B cell (primary cell): ENCODE measurements at regions not wholly inside any gene's neighbourhood (a gene's known extent, or its start where the extent isn't known, plus 50 kb on each side); places are given as distances from the start of the nearest gene placed in this dataset.

Source experiments
- ATAC-seq: fragments of 200-7000 bp; cut with Tn5 transposase; one replicate; pipeline ENCODE4 v1.10.0; 2021; ENCODE audit warnings: low read depth, mild to moderate bottlenecking, moderate number of reproducible peaks, moderate library complexity
- CTCF ChIA-PET: fragments of 350-600 bp; sonication (Branson Sonifier 250); formaldehyde crosslinking; loops from one replicate; lab custom pipeline; 2021; ENCODE audit warnings: antibody characterized with exemption, inconsistent platforms; lab: Charles Lee
- POLR2A ChIA-PET: fragments of 350-600 bp; sonication (Branson Sonifier 250); formaldehyde crosslinking; loops from one replicate; lab custom pipeline; 2021; ENCODE audit warnings: antibody characterized with exemption; lab: Charles Lee
- DNase-seq: peaks from one replicate; pipeline ENCODE4 v3.0.0; 2013
- H2AFZ ChIP-seq: 2 replicates; pipeline ENCODE4 v1.6.1; 2012; ENCODE audit warnings: mild to moderate bottlenecking, low read depth, low read length; ENCODE audit not compliant: insufficient read depth, poor library complexity, severe bottlenecking
- H3K27ac ChIP-seq, 2 donors: 1 replicate in 1 of 2; 2 replicates in 1 of 2; pipeline ENCODE4 v1.5.1; 2012 to 2013; ENCODE audit warnings: low read length in 2 of 2, mild to moderate bottlenecking in 2 of 2, moderate library complexity in 1 of 2
- H3K27me3 ChIP-seq, 4 experiments: fragments of 200-600 bp in 1 of 4; sonication (generic) in 1 of 4; replicated peaks in 1 of 4; 1 replicate in 2 of 4; 2 replicates in 2 of 4; pipeline versions ENCODE4 v1.6.1 to v1.7.0; 2013 to 2016; ENCODE audit warnings: low read length in 3 of 4, mild to moderate bottlenecking in 2 of 4, mixed read lengths in 1 of 4, moderate library complexity in 1 of 4; ENCODE audit not compliant: insufficient read depth in 4 of 4, control insufficient read depth in 3 of 4; ENCODE audit errors: control extremely low read depth in 1 of 4
- H3K36me3 ChIP-seq, 2 experiments: replicated peaks in 1 of 2; 1 replicate in 1 of 2; 2 replicates in 1 of 2; pipeline versions ENCODE4 v1.6.1 to v1.7.1; 2013; ENCODE audit warnings: low read length in 1 of 2; ENCODE audit not compliant: insufficient read depth in 2 of 2, control insufficient read depth in 1 of 2; ENCODE audit errors: control extremely low read depth in 1 of 2, extremely low read depth in 1 of 2
- H3K4me1 ChIP-seq, 2 donors: fragments of 200-600 bp in 1 of 2; sonication (generic) in 1 of 2; 1 replicate in 1 of 2; 2 replicates in 1 of 2; pipeline versions ENCODE4 v1.5.1 to v1.6.1; 2013 to 2017; ENCODE audit warnings: low read length in 2 of 2; ENCODE audit not compliant: control insufficient read depth in 2 of 2, insufficient read depth in 2 of 2
- H3K4me2 ChIP-seq: replicated peaks from 2 replicates; pipeline ENCODE3; 2012; ENCODE audit warnings: mild to moderate bottlenecking, low read depth, low read length; ENCODE audit not compliant: poor library complexity, severe bottlenecking
- H3K4me3 ChIP-seq, 5 experiments: fragments of 200-600 bp in 1 of 5; sonication (generic) in 1 of 5; 1 replicate in 3 of 5; 2 replicates in 2 of 5; pipeline versions ENCODE4 v1.5.1 to v1.7.0; 2011 to 2016; ENCODE audit warnings: low read length in 4 of 5, mild to moderate bottlenecking in 4 of 5, low read depth in 2 of 5, control low read depth in 1 of 5, moderate library complexity in 1 of 5; ENCODE audit not compliant: insufficient read depth in 1 of 5; ENCODE audit errors: control extremely low read depth in 1 of 5, extremely low read depth in 1 of 5
- H3K79me2 ChIP-seq: fragments of 200-600 bp; sonication (generic); one replicate; pipeline ENCODE4 v1.6.0; 2016; ENCODE audit warnings: low read length; ENCODE audit not compliant: control insufficient read depth, insufficient read depth
- H3K9ac ChIP-seq: fragments of 200-600 bp; sonication (generic); 2 replicates; pipeline ENCODE4 v1.6.1; 2017; ENCODE audit warnings: mild to moderate bottlenecking, low read length, moderate library complexity
- H3K9me3 ChIP-seq, 3 donors: one replicate each; pipeline versions ENCODE4 v1.6.1 to v1.7.1; 2013; ENCODE audit warnings: low read length in 2 of 3; ENCODE audit not compliant: control insufficient read depth in 2 of 3, insufficient read depth in 1 of 3; ENCODE audit errors: control extremely low read depth in 1 of 3
- H4K20me1 ChIP-seq: 2 replicates; pipeline ENCODE4 v1.6.0; 2012; ENCODE audit warnings: mild to moderate bottlenecking, low read length; ENCODE audit not compliant: insufficient read depth, control insufficient read depth, poor library complexity, severe bottlenecking
- H3K27ac Mint-ChIP-seq: one replicate; pipeline ENCODE4 v1.8.0; 2021; ENCODE audit warnings: mixed read lengths
- H3K27me3 Mint-ChIP-seq: one replicate; pipeline ENCODE4 v1.8.0; 2021; ENCODE audit warnings: mixed read lengths
- H3K4me1 Mint-ChIP-seq: one replicate; pipeline ENCODE4 v1.8.0; 2021; ENCODE audit warnings: mixed read lengths
- H3K4me3 Mint-ChIP-seq: one replicate; pipeline ENCODE4 v1.8.0; 2021; ENCODE audit warnings: mixed read lengths
- H3K9me3 Mint-ChIP-seq: one replicate; pipeline ENCODE4 v1.8.0; 2022; ENCODE audit warnings: mixed read lengths; ENCODE audit not compliant: insufficient read depth
- EZH2 ChIP-seq: IDR thresholded peaks from 2 replicates; pipeline ENCODE4 v1.6.1; 2012; ENCODE audit warnings: borderline replicate concordance, low read depth, mild to moderate bottlenecking, moderate library complexity, low read length; ENCODE audit not compliant: insufficient read depth, poor library complexity, severe bottlenecking
- WGBS: methylation state at CpG from one replicate; pipeline ENCODE4 v1.1.5; 2013; ENCODE audit warnings: missing lambda C conversion rate; ENCODE audit not compliant: insufficient coverage; 5-methylcytosine and 5-hydroxymethylcytosine counted together
- intact Hi-C: fragments of 100-400 bp; cut with micrococcal nuclease; formaldehyde crosslinking; loops from one replicate; pipeline ENCODE4 v1.10.0; 2022
- TF ChIP-seq, protein P1 (sequence below): fragments of 200-600 bp; IDR thresholded peaks from one replicate; pipeline ENCODE4 v1.8.0; 2022; ENCODE audit warnings: antibody characterized with exemption, mild to moderate bottlenecking

DNA sequence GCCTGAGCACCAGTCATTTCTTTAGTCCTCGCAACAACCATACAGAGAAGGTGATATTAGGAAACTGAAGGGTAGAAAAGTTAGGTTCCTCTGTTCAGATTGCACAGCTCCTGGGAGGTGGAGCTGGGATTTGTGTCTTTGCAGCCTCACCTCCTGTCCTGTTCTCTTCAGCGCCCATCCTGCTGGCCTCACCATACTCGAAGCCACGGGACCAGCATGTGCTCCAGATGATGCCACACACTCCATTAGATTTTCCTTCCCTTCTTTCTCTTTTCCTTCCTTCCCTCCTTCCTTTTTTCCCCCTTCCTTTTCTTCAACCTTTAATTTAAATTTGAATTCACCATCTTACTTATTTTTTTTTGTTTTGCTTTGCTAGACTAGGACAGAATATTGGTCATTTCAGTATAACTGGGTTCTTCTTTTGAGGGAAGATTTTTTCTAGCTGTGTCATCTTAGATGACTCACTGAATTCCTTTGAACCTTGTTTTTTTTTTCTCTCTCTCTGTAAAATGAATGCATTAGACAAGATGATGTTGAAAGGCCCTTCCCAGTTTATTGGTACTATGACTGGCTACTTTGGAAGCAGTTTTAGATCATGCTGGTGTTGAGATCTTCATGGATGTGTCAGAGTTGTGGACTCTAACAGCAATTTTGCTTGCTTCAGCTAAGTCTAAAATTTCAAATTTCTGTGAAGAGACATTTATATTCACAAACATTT lies 662.5 kb upstream of the TENM4 start:
- Histone ChIP-seq H3K27ac (no peak overlapping the region), H3K79me2 (no peaks in the 10 kb centered on the region), H4K20me1 (no peaks in the 10 kb centered on the region), H3K4me2 (no peak overlapping the region), H3K4me3 (no peak overlapping the region), H3K27me3 (no peaks in the 10 kb centered on the region), H3K9ac (no peak overlapping the region), H3K9me3 (peaks cover 0 to 9% (median 0%) of the 10 kb centered on the region in 3 donors), H3K36me3 (no peaks in the 10 kb centered on the region), H3K4me1 (no peaks in the 10 kb centered on the region), H2AFZ (no peak overlapping the region)
- no peak for ATAC-seq
- ChIA-PET POLR2A (no interaction called here), CTCF (no interaction called here)
- H3K27ac Mint-ChIP-seq: no peak overlapping the region
- H3K9me3 Mint-ChIP-seq: no peaks in the 10 kb centered on the region
- 83% methylated on average over 3 of the region's 4 CpGs for WGBS
- no peak for DNase-seq
- no peaks in the 10 kb centered on the region for H3K27me3 Mint-ChIP-seq
- no peak overlapping the region for H3K4me3 Mint-ChIP-seq
- TF ChIP-seq, protein P1, sequence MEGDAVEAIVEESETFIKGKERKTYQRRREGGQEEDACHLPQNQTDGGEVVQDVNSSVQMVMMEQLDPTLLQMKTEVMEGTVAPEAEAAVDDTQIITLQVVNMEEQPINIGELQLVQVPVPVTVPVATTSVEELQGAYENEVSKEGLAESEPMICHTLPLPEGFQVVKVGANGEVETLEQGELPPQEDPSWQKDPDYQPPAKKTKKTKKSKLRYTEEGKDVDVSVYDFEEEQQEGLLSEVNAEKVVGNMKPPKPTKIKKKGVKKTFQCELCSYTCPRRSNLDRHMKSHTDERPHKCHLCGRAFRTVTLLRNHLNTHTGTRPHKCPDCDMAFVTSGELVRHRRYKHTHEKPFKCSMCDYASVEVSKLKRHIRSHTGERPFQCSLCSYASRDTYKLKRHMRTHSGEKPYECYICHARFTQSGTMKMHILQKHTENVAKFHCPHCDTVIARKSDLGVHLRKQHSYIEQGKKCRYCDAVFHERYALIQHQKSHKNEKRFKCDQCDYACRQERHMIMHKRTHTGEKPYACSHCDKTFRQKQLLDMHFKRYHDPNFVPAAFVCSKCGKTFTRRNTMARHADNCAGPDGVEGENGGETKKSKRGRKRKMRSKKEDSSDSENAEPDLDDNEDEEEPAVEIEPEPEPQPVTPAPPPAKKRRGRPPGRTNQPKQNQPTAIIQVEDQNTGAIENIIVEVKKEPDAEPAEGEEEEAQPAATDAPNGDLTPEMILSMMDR: no peak
- no peak for TF ChIP-seq EZH2
- no peaks in the 10 kb centered on the region for H3K4me1 Mint-ChIP-seq
- intact Hi-C loops: no loop called here

DNA sequence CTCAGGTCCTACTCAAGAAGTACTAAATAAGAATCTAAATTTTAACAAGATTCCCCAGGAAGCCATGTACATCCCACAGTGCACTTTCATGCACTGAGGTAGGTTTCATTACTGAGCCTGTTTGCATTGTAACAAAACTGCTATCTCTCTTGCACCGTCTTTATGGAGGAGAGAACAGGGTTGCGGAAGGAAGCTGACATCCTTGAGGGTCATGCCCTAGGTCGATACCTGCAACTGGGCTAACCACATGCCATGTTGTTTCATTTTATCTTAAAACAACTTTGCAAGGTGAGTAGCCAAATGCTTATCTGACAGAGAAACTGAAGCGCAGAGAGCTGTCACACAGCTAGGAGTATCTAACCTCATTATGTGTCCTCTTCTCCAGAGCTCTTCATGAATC lies 656.3 kb upstream of the TENM4 start:
- Histone ChIP-seq H3K4me2 (no peak overlapping the region), H3K36me3 (no peaks in the 10 kb centered on the region), H3K79me2 (no peaks in the 10 kb centered on the region), H3K9ac (no peak overlapping the region), H3K4me3 (no peak overlapping the region), H3K27ac (no peak overlapping the region), H2AFZ (no peak overlapping the region), H3K4me1 (no peaks in the 10 kb centered on the region), H3K27me3 (no peaks in the 10 kb centered on the region), H4K20me1 (no peaks in the 10 kb centered on the region), H3K9me3 (peaks cover 0 to 7% (median 0%) of the 10 kb centered on the region in 3 donors)
- ATAC-seq: no peak
- CTCF ChIA-PET: no interaction called here
- Mint-ChIP-seq H3K9me3 (peaks cover 3% of the 10 kb centered on the region), H3K27ac (no peak overlapping the region), H3K4me1 (no peaks in the 10 kb centered on the region), H3K27me3 (no peaks in the 10 kb centered on the region), H3K4me3 (no peak overlapping the region)
- POLR2A ChIA-PET: no interaction called here
- intact Hi-C loops: no loop called here
- DNase-seq: no peak
- TF ChIP-seq EZH2: no peak
- TF ChIP-seq, protein P1: no peak
- WGBS: 100% methylated on average over 3 of the region's 4 CpGs
